Kidney (tissue), 13 donors: ENCODE measurements at regions not wholly inside any gene's neighbourhood (a gene's known extent, or its start where the extent isn't known, plus 50 kb on each side); places are given as distances from the start of the nearest gene placed in this dataset.
A peak's percentile ranks its signal among the peaks of the same experiment; 100 is the strongest.

Source experiments
- DNase-seq, 5 donors: peaks; one replicate each; pipeline ENCODE4 v3.0.0-alpha.2; 2013 to 2020
- FAIRE-seq: peaks from 2 replicates; lab custom pipeline; 2012; peaks lifted over from hg19 to GRCh38; lab: Jason Lieb, UNC
- H3K27ac ChIP-seq, 2 donors: one replicate each; pipeline ENCODE4 v1.7.0; 2013; ENCODE audit warnings: low read depth in 2 of 2, low read length in 2 of 2, inconsistent platforms in 1 of 2
- H3K27me3 ChIP-seq: one replicate; pipeline ENCODE4 v1.7.1; 2013; ENCODE audit warnings: low read length, inconsistent platforms; ENCODE audit not compliant: control insufficient read depth, insufficient read depth
- H3K36me3 ChIP-seq, 3 donors: one replicate each; pipeline versions ENCODE4 v1.7.0 to v1.7.1; 2013; ENCODE audit warnings: low read length in 3 of 3, control low read depth in 1 of 3, inconsistent platforms in 1 of 3; ENCODE audit not compliant: insufficient read depth in 3 of 3, control insufficient read depth in 2 of 3
- H3K4me1 ChIP-seq, 3 donors: one replicate each; pipeline versions ENCODE4 v1.7.0 to v1.7.1; 2013; ENCODE audit warnings: low read length in 3 of 3, inconsistent platforms in 1 of 3, low read depth in 1 of 3; ENCODE audit not compliant: control insufficient read depth in 2 of 3, insufficient read depth in 2 of 3
- H3K4me3 ChIP-seq, 3 donors: one replicate each; pipeline versions ENCODE4 v1.7.0 to v1.8.1; 2013; ENCODE audit warnings: low read length in 3 of 3, control low read depth in 1 of 3, inconsistent platforms in 1 of 3
- H3K9ac ChIP-seq, 3 donors: one replicate each; pipeline versions ENCODE4 v1.7.0 to v1.7.1; 2013; ENCODE audit warnings: low read length in 3 of 3, control low read depth in 1 of 3, inconsistent platforms in 1 of 3
- H3K9me3 ChIP-seq, 3 donors: one replicate each; pipeline versions ENCODE4 v1.7.0 to v1.7.1; 2013; ENCODE audit warnings: low read length in 3 of 3, control low read depth in 1 of 3, inconsistent platforms in 1 of 3; ENCODE audit not compliant: control insufficient read depth in 2 of 3, insufficient read depth in 1 of 3
- intact Hi-C: fragments of 100-400 bp; cut with DNase I; formaldehyde crosslinking; loops from one replicate; pipeline ENCODE4 v1.11.1; 2022
- TF ChIP-seq, protein P1 (sequence below): IDR thresholded peaks from 3 replicates; pipeline ENCODE4 v1.5.1; 2012; ENCODE audit warnings: mild to moderate bottlenecking, moderate library complexity, borderline replicate concordance; ENCODE audit not compliant: insufficient read depth; ENCODE audit errors: extremely low read depth
- donor health status: control.
- donor health status: control.
- donor health status: control.
- donor health status: control.
- donor health status: control.
- donor health status: DM: yes; HTN: yes; CAD: no.
- donor health status: Normal renal cell carcinoma (clear cell type).

DNA sequence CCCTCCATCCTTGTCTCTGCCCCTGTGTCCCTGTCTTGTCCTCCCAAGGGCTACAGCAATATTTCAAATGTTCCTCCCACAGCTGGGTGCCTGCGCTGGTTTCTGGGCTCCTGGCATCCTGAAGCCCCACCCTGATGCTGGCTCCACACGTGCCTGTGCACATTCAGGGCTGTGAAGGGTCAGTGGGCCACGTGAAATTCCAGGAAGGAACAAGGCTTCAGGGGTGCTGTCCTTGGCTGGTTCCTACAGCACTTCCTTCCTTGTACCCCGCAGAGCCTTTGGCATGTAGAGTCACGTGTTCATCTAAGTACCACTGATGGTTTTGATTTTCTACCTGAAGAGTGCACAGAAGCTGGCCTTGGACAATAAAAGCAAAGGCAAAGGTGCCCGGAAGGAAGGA, 57.7 kb upstream of the NLK start:
- no peaks in the 10 kb centered on the region for H3K9me3 ChIP-seq
- FAIRE-seq (no peak), DNase-seq (peak in 3 of 5 donors; percentile 20 to 81 (median 56))
- intact Hi-C loops = no loop called here
- no peaks in the 10 kb centered on the region for H3K36me3 ChIP-seq
- H3K4me1 ChIP-seq = peaks cover 0 to 10% (median 9%) of the 10 kb centered on the region in 3 donors
- peak overlapping the region in 1 of 3 donors; percentile 3 for H3K4me3 ChIP-seq
- H3K27ac ChIP-seq = peak overlapping the region in 1 of 2 donors; percentile 23
- no peaks in the 10 kb centered on the region for H3K27me3 ChIP-seq
- TF ChIP-seq, protein P1, sequence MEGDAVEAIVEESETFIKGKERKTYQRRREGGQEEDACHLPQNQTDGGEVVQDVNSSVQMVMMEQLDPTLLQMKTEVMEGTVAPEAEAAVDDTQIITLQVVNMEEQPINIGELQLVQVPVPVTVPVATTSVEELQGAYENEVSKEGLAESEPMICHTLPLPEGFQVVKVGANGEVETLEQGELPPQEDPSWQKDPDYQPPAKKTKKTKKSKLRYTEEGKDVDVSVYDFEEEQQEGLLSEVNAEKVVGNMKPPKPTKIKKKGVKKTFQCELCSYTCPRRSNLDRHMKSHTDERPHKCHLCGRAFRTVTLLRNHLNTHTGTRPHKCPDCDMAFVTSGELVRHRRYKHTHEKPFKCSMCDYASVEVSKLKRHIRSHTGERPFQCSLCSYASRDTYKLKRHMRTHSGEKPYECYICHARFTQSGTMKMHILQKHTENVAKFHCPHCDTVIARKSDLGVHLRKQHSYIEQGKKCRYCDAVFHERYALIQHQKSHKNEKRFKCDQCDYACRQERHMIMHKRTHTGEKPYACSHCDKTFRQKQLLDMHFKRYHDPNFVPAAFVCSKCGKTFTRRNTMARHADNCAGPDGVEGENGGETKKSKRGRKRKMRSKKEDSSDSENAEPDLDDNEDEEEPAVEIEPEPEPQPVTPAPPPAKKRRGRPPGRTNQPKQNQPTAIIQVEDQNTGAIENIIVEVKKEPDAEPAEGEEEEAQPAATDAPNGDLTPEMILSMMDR = no peak
- no peak overlapping the region for H3K9ac ChIP-seq

DNA sequence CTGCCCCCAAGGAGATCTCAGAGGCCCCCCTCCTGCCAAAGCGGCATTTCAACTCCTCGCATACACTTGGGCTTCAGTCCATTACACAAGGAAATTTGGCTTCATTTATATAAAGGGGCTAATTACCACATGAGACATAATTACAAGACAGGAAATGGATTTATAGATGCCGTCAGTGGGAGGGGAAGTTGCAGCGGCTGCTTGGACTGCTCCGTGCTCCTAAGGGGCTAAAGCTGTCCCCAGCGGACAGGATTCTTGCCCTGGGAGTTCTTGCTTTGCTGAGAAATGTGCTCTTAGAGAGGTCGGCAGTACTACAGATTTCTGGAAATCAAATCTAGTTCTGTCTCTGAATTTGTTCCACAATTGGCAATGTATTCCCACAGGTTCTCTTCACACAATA, 57.2 kb upstream of the NLK start:
- DNase-seq (peak in 1 of 5 donors; percentile 60), FAIRE-seq (no peak)
- intact Hi-C loops = no loop called here

DNA sequence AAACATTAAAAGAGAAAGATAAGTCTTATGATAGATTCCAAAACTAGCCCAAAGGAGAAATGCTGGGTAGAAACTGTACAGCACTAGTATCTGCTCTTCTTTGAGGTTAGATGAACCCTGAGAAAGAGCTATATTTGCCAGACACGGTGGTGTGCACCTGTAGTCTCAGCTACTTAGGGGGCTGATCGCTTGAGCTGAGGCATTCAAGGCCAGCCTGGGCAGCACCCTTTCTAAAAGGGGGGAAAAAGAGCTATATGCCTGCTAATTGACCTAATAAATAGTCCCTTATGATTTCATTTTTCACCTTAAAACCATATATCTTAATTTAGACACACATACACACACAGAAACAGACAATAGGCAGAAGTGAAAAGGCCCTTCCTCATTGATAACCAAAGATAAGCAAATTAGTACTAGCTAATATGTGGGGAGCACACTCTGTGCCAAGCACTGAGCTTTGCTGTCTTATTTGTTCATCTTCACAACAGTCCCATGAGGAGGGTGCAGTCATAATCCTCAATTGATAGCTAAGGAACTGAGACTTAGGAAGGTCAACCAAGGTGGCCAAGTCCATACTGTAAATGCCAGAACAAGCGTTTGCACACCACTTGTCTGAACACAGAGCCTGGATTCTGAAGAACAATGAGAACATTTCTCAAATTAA, 56.6 kb upstream of the NLK start:
- Histone ChIP-seq H3K27me3 (no peaks in the 10 kb centered on the region), H3K9me3 (no peaks in the 10 kb centered on the region)

More for the DNA sequence above, 57.2 kb upstream of the NLK start:
- no peak overlapping the region for H3K9ac ChIP-seq
- peak overlapping the region in 1 of 2 donors; percentile 23 for H3K27ac ChIP-seq
- H3K9me3 ChIP-seq = no peaks in the 10 kb centered on the region
- TF ChIP-seq, protein P1 = no peak
- no peaks in the 10 kb centered on the region for H3K36me3 ChIP-seq
- H3K4me1 ChIP-seq = peaks cover 0 to 10% (median 9%) of the 10 kb centered on the region in 3 donors
- H3K27me3 ChIP-seq = no peaks in the 10 kb centered on the region
- H3K4me3 ChIP-seq = peak overlapping the region in 1 of 3 donors; percentile 3

More for the DNA sequence above, 56.6 kb upstream of the NLK start:
- no peak overlapping the region for H3K4me3 ChIP-seq
- H3K36me3 ChIP-seq = no peaks in the 10 kb centered on the region
- DNase-seq (no peak), FAIRE-seq (no peak)
- no peak overlapping the region for H3K9ac ChIP-seq
- H3K4me1 ChIP-seq = peaks cover 0 to 10% (median 9%) of the 10 kb centered on the region in 3 donors
- TF ChIP-seq, protein P1 = no peak
- intact Hi-C loops = no loop called here
- peak overlapping the region in 1 of 2 donors; percentile 70 for H3K27ac ChIP-seq
